ENCODE measurements at regions not wholly inside any gene's neighbourhood (a gene's known extent, or its start where the extent isn't known, plus 50 kb on each side); places are given as distances from the start of the nearest gene placed in this dataset.

DNA sequence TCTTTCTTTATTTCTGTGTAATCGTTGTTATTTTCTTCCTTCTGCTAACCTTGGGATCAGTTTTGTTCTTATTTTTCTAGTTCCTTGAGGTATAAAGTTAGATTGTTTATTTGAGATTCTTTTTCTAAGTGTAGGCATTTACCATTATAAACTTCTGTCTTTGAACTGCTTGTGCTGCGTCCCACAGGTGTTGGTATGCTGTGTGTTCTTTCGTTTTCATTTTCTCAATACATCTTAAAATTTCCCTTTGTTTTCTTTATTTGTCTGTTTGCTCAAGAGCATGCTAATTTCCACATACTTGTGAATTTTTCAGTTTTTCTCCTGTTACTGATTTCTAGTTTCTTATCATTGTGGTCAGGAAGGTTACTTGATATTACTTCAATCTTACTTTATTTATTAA is 873.8 kb upstream of the GCFC2 start (continued):
- TF ChIP-seq, protein P1, sequence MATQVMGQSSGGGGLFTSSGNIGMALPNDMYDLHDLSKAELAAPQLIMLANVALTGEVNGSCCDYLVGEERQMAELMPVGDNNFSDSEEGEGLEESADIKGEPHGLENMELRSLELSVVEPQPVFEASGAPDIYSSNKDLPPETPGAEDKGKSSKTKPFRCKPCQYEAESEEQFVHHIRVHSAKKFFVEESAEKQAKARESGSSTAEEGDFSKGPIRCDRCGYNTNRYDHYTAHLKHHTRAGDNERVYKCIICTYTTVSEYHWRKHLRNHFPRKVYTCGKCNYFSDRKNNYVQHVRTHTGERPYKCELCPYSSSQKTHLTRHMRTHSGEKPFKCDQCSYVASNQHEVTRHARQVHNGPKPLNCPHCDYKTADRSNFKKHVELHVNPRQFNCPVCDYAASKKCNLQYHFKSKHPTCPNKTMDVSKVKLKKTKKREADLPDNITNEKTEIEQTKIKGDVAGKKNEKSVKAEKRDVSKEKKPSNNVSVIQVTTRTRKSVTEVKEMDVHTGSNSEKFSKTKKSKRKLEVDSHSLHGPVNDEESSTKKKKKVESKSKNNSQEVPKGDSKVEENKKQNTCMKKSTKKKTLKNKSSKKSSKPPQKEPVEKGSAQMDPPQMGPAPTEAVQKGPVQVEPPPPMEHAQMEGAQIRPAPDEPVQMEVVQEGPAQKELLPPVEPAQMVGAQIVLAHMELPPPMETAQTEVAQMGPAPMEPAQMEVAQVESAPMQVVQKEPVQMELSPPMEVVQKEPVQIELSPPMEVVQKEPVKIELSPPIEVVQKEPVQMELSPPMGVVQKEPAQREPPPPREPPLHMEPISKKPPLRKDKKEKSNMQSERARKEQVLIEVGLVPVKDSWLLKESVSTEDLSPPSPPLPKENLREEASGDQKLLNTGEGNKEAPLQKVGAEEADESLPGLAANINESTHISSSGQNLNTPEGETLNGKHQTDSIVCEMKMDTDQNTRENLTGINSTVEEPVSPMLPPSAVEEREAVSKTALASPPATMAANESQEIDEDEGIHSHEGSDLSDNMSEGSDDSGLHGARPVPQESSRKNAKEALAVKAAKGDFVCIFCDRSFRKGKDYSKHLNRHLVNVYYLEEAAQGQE (IDR thresholded peaks at IDR 0.05; ENCODE audit: low read depth, low read length) = no peak
- no peak for TF ChIP-seq FOSL2 (IDR thresholded peaks at IDR 0.05; ENCODE audit: borderline replicate concordance, low read depth)
- no peak for TF ChIP-seq JUND (IDR thresholded peaks at IDR 0.05)
- TF ChIP-seq MXI1 (IDR thresholded peaks at IDR 0.05; ENCODE audit: low read depth, low read length) = no peak

- Histone ChIP-seq H3K36me3 (replicated peaks in 1 of 2; ENCODE audit: control insufficient read depth in 1 of 2, insufficient read depth in 2 of 2, low read length in 1 of 2) (no peaks in the 10 kb centered on the region), H3K9ac (no peak overlapping the region), H3K4me1 (ENCODE audit: control insufficient read depth in 1 of 2, insufficient read depth in 2 of 2, low read depth in 1 of 2, low read length in 1 of 2) (no peaks in the 10 kb centered on the region), H3K27me3 (ENCODE audit: insufficient read depth) (no peaks in the 10 kb centered on the region), H3K27ac (ENCODE audit: low read depth in 2 of 2, low read length in 1 of 2) (no peak overlapping the region), H3F3A (replicated peaks; ENCODE audit: insufficient read depth) (no peaks in the 10 kb centered on the region), H4K20me1 (ENCODE audit: insufficient read depth) (no peaks in the 10 kb centered on the region), H3K9me2 (no peaks in the 10 kb centered on the region), H3K79me2 (ENCODE audit: insufficient read depth) (no peaks in the 10 kb centered on the region), H2AFZ (ENCODE audit: low read depth) (no peak overlapping the region), H3K4me3 (ENCODE audit: low read depth in 2 of 2, low read length in 1 of 2) (no peak overlapping the region), H3K4me2 (no peak overlapping the region), H3K9me3 (no peaks in the 10 kb centered on the region)
- DNase-seq = no peak
- whole genome bisulfite sequencing (ENCODE audit: low lambda C conversion rate) = 27% methylated on average over 3 of the region's 3 CpGs
- CTCF ChIA-PET = interaction anchor here (1.2 kb wide), 1 partner anchor 20 kb away, joined by 3 read pairs; no protein-coding TSS in a partner anchor
- TF ChIP-seq NRF1 (IDR thresholded peaks at IDR 0.05; ENCODE audit: low read depth, low read length) = no peak
- no peak for TF ChIP-seq FOXJ3 (CRISPR knock-in tag; IDR thresholded peaks at IDR 0.05)
- no peak for TF ChIP-seq MXI1 (IDR thresholded peaks at IDR 0.05; ENCODE audit: low read depth, low read length)
- TF ChIP-seq RAD21 (IDR thresholded peaks at IDR 0.05; ENCODE audit: low read length) = no peak
- no peak for TF ChIP-seq MEF2A (IDR thresholded peaks at IDR 0.05; ENCODE audit: borderline replicate concordance, low read depth)
- no peak for TF ChIP-seq USF2 (IDR thresholded peaks at IDR 0.05; ENCODE audit: borderline replicate concordance, low read depth, low read length)
- POLR2A ChIA-PET = no interaction called here
These were observed 869.2 kb upstream of the GCFC2 start for GRCh38 chr2:76579911-76580310.

DNA sequence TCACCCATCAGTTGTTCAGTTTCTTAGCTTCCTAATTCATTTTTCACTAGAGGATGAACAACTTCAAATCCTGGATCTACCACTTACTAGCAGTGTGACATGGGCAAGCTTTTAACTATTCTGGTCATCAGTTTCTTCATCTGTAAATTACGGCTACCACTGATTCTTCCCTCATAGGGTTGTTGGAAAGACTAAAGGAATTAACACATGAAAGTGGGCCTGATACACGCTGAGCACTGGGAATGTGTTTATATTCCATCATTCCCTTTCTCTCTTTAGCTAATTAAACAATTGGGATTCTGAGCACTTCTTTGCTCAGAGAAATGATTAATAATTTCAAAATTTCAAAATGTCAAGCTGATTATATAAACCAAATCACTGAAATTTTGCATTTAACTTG is 862.3 kb upstream of the GCFC2 start:
- Histone ChIP-seq H3K9ac (no peak overlapping the region), H3F3A (replicated peaks; ENCODE audit: insufficient read depth) (no peaks in the 10 kb centered on the region), H3K79me2 (ENCODE audit: insufficient read depth) (no peaks in the 10 kb centered on the region), H3K9me3 (no peaks in the 10 kb centered on the region), H3K36me3 (replicated peaks in 1 of 2; ENCODE audit: control insufficient read depth in 1 of 2, insufficient read depth in 2 of 2, low read length in 1 of 2) (no peaks in the 10 kb centered on the region), H3K4me3 (ENCODE audit: low read depth in 2 of 2, low read length in 1 of 2) (no peak overlapping the region), H3K27ac (ENCODE audit: low read depth in 2 of 2, low read length in 1 of 2) (no peak overlapping the region), H3K9me2 (no peaks in the 10 kb centered on the region), H3K4me1 (ENCODE audit: control insufficient read depth in 1 of 2, insufficient read depth in 2 of 2, low read depth in 1 of 2, low read length in 1 of 2) (peaks cover 0 to 2% of the 10 kb centered on the region in 2 experiments; a peak in 1 of 4 replicates), H3K4me2 (no peak overlapping the region), H3K27me3 (ENCODE audit: insufficient read depth) (no peaks in the 10 kb centered on the region), H2AFZ (ENCODE audit: low read depth) (no peak overlapping the region), H4K20me1 (ENCODE audit: insufficient read depth) (no peaks in the 10 kb centered on the region)
- POLR2A ChIA-PET = no interaction called here
- DNase-seq = no peak
- CTCF ChIA-PET = interaction anchor here (0.9 kb wide), 1 partner anchor 39 kb away, joined by 3 read pairs; no protein-coding TSS in a partner anchor
- 46% methylated on average over 2 of the region's 2 CpGs for WGBS (ENCODE audit: low lambda C conversion rate)
- TF ChIP-seq MEF2A (IDR thresholded peaks at IDR 0.05; ENCODE audit: borderline replicate concordance, low read depth) (no peak), FOSL2 (IDR thresholded peaks at IDR 0.05; ENCODE audit: borderline replicate concordance, low read depth) (no peak), TCF12 (IDR thresholded peaks at IDR 0.05) (no peak), GATA2 (CRISPR knock-in tag; IDR thresholded peaks at IDR 0.05) (no peak), NRF1 (IDR thresholded peaks at IDR 0.05; ENCODE audit: low read depth, low read length) (no peak), CHD2 (IDR thresholded peaks at IDR 0.05; ENCODE audit: low read length, partially characterized antibody) (no peak), NFIC (IDR thresholded peaks at IDR 0.05; ENCODE audit: borderline replicate concordance) (no peak), GABPA (IDR thresholded peaks at IDR 0.05; ENCODE audit: low read depth) (no peak), RFX5 (IDR thresholded peaks at IDR 0.05; ENCODE audit: low read length) (no peak), JUND (IDR thresholded peaks at IDR 0.05) (no peak), EZH2phosphoT487 (IDR thresholded peaks at IDR 0.05; ENCODE audit: borderline replicate concordance, low read depth) (no peak), POLR2AphosphoS5 (IDR thresholded peaks at IDR 0.05; ENCODE audit: low read depth, low read length) (no peak), TEAD4 (IDR thresholded peaks at IDR 0.05; ENCODE audit: borderline replicate concordance, insufficient read depth) (no peak), RAD21 (IDR thresholded peaks at IDR 0.05; ENCODE audit: low read length) (no peak), RCOR1 (IDR thresholded peaks at IDR 0.05; ENCODE audit: low read length) (no peak), USF2 (IDR thresholded peaks at IDR 0.05; ENCODE audit: borderline replicate concordance, low read depth, low read length) (no peak)
- TF ChIP-seq, protein P2, sequence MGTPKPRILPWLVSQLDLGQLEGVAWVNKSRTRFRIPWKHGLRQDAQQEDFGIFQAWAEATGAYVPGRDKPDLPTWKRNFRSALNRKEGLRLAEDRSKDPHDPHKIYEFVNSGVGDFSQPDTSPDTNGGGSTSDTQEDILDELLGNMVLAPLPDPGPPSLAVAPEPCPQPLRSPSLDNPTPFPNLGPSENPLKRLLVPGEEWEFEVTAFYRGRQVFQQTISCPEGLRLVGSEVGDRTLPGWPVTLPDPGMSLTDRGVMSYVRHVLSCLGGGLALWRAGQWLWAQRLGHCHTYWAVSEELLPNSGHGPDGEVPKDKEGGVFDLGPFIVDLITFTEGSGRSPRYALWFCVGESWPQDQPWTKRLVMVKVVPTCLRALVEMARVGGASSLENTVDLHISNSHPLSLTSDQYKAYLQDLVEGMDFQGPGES (IDR thresholded peaks at IDR 0.05; ENCODE audit: low read depth, low read length) = no peak
